ENCODE measurements at regions not wholly inside any gene's neighbourhood (a gene's known extent, or its start where the extent isn't known, plus 50 kb on each side); places are given as distances from the start of the nearest gene placed in this dataset.

- DNase-seq (no peak), ATAC-seq (ENCODE audit: insufficient read depth, low FRiP score) (no peak)
- H3K9me3 ChIP-seq (ENCODE audit: control insufficient read depth in 4 of 4, insufficient read depth in 3 of 4, low read length in 3 of 4): peaks cover 0 to 1% (median 0%) of the 10 kb centered on the region in 4 donors
- H3K4me1 ChIP-seq (ENCODE audit: control insufficient read depth in 5 of 5, insufficient read depth in 5 of 5, low read length in 5 of 5): peaks cover 0 to 5% (median 0%) of the 10 kb centered on the region in 5 donors
- WGBS, 2 donors: 58 to 61% methylated on average over 3 of the region's 3 CpGs
- H3K27me3 ChIP-seq (ENCODE audit: control insufficient read depth in 3 of 3, insufficient read depth in 3 of 3, low read length in 2 of 3): no peaks in the 10 kb centered on the region
- no peaks in the 10 kb centered on the region for H3K36me3 ChIP-seq (ENCODE audit: control insufficient read depth in 4 of 4, insufficient read depth in 4 of 4, low read length in 4 of 4)
- no peak for TF ChIP-seq CTCF (IDR thresholded peaks at IDR 0.05; ENCODE audit: control extremely low read depth, extremely low read depth)
- no peak overlapping the region for H3K9ac ChIP-seq (ENCODE audit: insufficient read depth in 1 of 2, low read length in 2 of 2)
- H3K4me3 ChIP-seq: no peak overlapping the region
- no peak overlapping the region for H3K27ac ChIP-seq (ENCODE audit: low read depth in 1 of 2, low read length in 1 of 2)
Measured at GRCh38 chr11:110801328-110801727, 89.1 kb upstream of the ARHGAP20 start.

GRCh38 chr11:110798201-110798900 lies 86.1 kb upstream of the ARHGAP20 start:
- H3K4me3 ChIP-seq: no peak overlapping the region
- H3K27me3 ChIP-seq (ENCODE audit: control insufficient read depth in 3 of 3, insufficient read depth in 3 of 3, low read length in 2 of 3): no peaks in the 10 kb centered on the region
- TF ChIP-seq CTCF (IDR thresholded peaks at IDR 0.05; ENCODE audit: control extremely low read depth, extremely low read depth): no peak
- H3K4me1 ChIP-seq (ENCODE audit: control insufficient read depth in 5 of 5, insufficient read depth in 5 of 5, low read length in 5 of 5): peaks cover 0 to 7% (median 0%) of the 10 kb centered on the region in 5 donors
- ATAC-seq (ENCODE audit: insufficient read depth, low FRiP score) (no peak), DNase-seq (no peak)
- no peak overlapping the region for H3K27ac ChIP-seq (ENCODE audit: low read depth in 1 of 2, low read length in 1 of 2)
- 53 to 65% methylated on average over 6 of the region's 6 CpGs for WGBS, 2 donors
- no peak overlapping the region for H3K9ac ChIP-seq (ENCODE audit: insufficient read depth in 1 of 2, low read length in 2 of 2)
- H3K9me3 ChIP-seq (ENCODE audit: control insufficient read depth in 4 of 4, insufficient read depth in 3 of 4, low read length in 3 of 4): peaks cover 0 to 1% (median 0%) of the 10 kb centered on the region in 4 donors
- no peaks in the 10 kb centered on the region for H3K36me3 ChIP-seq (ENCODE audit: control insufficient read depth in 4 of 4, insufficient read depth in 4 of 4, low read length in 4 of 4)

GRCh38 chr11:110797453-110797852 lies 85.2 kb upstream of the ARHGAP20 start:
- Histone ChIP-seq H3K27me3 (ENCODE audit: control insufficient read depth in 3 of 3, insufficient read depth in 3 of 3, low read length in 2 of 3) (no peaks in the 10 kb centered on the region), H3K9me3 (ENCODE audit: control insufficient read depth in 4 of 4, insufficient read depth in 3 of 4, low read length in 3 of 4) (peaks cover 0 to 1% (median 0%) of the 10 kb centered on the region in 4 donors), H3K9ac (ENCODE audit: insufficient read depth in 1 of 2, low read length in 2 of 2) (no peak overlapping the region), H3K4me1 (ENCODE audit: control insufficient read depth in 5 of 5, insufficient read depth in 5 of 5, low read length in 5 of 5) (peaks cover 0 to 7% (median 0%) of the 10 kb centered on the region in 5 donors), H3K36me3 (ENCODE audit: control insufficient read depth in 4 of 4, insufficient read depth in 4 of 4, low read length in 4 of 4) (no peaks in the 10 kb centered on the region), H3K27ac (ENCODE audit: low read depth in 1 of 2, low read length in 1 of 2) (no peak overlapping the region), H3K4me3 (no peak overlapping the region)
- DNase-seq (no peak), ATAC-seq (ENCODE audit: insufficient read depth, low FRiP score) (peak; percentile 59)
- WGBS, 2 donors: 50 to 68% methylated on average over 3 of the region's 3 CpGs
- TF ChIP-seq CTCF (IDR thresholded peaks at IDR 0.05; ENCODE audit: control extremely low read depth, extremely low read depth): no peak
